ENCODE measurements at regions not wholly inside any gene's neighbourhood (a gene's known extent, or its start where the extent isn't known, plus 50 kb on each side); places are given as distances from the start of the nearest gene placed in this dataset.

DNA sequence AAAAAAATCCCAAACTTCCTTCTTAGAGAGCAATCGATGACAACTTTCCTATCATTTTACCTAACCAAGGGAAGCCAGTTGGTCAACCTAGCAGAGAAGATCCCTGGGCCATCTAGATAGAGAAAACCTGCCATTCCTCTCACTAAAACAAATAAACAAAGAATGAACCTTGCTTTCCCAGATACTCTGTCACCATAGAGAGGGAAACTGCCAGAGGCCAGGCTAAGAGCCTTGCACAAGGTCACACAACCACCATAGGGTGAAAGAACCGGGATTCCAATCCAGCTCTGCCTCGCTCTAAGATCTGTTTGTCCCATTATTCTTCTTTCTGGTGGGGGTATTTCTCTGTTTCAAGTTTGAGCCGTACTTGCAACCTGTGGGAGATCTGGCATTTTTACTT, 154.6 kb downstream of the CYRIA start:
- Mint-ChIP-seq H3K27me3 (ENCODE audit: low read depth) (peaks cover 27% of the 10 kb centered on the region), H3K4me1 (peaks cover 15 to 16% of the 10 kb centered on the region in 2 experiments), H3K36me3 (ENCODE audit: insufficient read depth in 1 of 3, low read depth in 3 of 3) (no peaks in the 10 kb centered on the region), H3K9me3 (no peaks in the 10 kb centered on the region), H3K4me3 (no peak overlapping the region), H3K27ac (no peak overlapping the region)
- H3K23me2 ChIP-seq (ENCODE audit: insufficient read length, low read depth, low read length, poor library complexity, severe bottlenecking): peaks cover 7% of the 10 kb centered on the region
- H3K56ac ChIP-seq (ENCODE audit: insufficient read length, low read depth, low read length): no peak overlapping the region
- TF ChIP-seq, protein P1, sequence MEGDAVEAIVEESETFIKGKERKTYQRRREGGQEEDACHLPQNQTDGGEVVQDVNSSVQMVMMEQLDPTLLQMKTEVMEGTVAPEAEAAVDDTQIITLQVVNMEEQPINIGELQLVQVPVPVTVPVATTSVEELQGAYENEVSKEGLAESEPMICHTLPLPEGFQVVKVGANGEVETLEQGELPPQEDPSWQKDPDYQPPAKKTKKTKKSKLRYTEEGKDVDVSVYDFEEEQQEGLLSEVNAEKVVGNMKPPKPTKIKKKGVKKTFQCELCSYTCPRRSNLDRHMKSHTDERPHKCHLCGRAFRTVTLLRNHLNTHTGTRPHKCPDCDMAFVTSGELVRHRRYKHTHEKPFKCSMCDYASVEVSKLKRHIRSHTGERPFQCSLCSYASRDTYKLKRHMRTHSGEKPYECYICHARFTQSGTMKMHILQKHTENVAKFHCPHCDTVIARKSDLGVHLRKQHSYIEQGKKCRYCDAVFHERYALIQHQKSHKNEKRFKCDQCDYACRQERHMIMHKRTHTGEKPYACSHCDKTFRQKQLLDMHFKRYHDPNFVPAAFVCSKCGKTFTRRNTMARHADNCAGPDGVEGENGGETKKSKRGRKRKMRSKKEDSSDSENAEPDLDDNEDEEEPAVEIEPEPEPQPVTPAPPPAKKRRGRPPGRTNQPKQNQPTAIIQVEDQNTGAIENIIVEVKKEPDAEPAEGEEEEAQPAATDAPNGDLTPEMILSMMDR (conservative IDR thresholded peaks at IDR 0.05): no peak
- no peaks in the 10 kb centered on the region for H3K9me3 ChIP-seq (ENCODE audit: control insufficient read depth, low read depth, low read length)
- H3K79me1 ChIP-seq (ENCODE audit: insufficient read depth, low read depth, low read length, poor library complexity, severe bottlenecking): no peaks in the 10 kb centered on the region
- H4K20me1 ChIP-seq (ENCODE audit: control insufficient read depth, insufficient read depth, insufficient read length): no peaks in the 10 kb centered on the region
- no peak overlapping the region for H2AFZ ChIP-seq (ENCODE audit: low read length)
- H3K9ac ChIP-seq (ENCODE audit: extremely low read depth, insufficient read length, low read length): no peak overlapping the region
- WGBS (ENCODE audit: extremely low coverage, insufficient read length, low lambda C conversion rate): no CpG with 5 or more reads among the region's 4 CpGs
- no peaks in the 10 kb centered on the region for H3K4me1 ChIP-seq (ENCODE audit: insufficient read depth, low read length)
- no peaks in the 10 kb centered on the region; the same call in 1 of the 2 replicates for H3K27me3 ChIP-seq (ENCODE audit: insufficient read depth, low read length)
- H2BK20ac ChIP-seq (ENCODE audit: low read depth, low read length, poor library complexity, severe bottlenecking): no peak overlapping the region
- DNase-seq: no peak
- no peak overlapping the region for H2BK120ac ChIP-seq (ENCODE audit: low read depth, low read length, poor library complexity, severe bottlenecking)
- H3K4me2 ChIP-seq (ENCODE audit: insufficient read depth, insufficient read length, low read length): no peak overlapping the region
- no peak overlapping the region for H4K8ac ChIP-seq (replicated peaks; ENCODE audit: insufficient read length, low read depth, low read length)
- no peak overlapping the region for H2AK5ac ChIP-seq (ENCODE audit: insufficient read length, low read length)
- no peak overlapping the region for H2BK12ac ChIP-seq (ENCODE audit: insufficient read length, low read depth, low read length)
- no peak overlapping the region for H3K18ac ChIP-seq (ENCODE audit: insufficient read length, low read depth, low read length)
- H4K91ac ChIP-seq (ENCODE audit: insufficient read length, low read depth, low read length): no peak overlapping the region
- no peak overlapping the region for H3T11ph ChIP-seq (ENCODE audit: low read length)
- H3K4ac ChIP-seq (ENCODE audit: low read depth, low read length): no peak overlapping the region
- no peaks in the 10 kb centered on the region for H3K79me2 ChIP-seq (ENCODE audit: insufficient read depth, low read length)
- H2BK15ac ChIP-seq (ENCODE audit: low read depth, low read length): no peak overlapping the region
- H3K27ac ChIP-seq (ENCODE audit: insufficient read length, low read depth, low read length): no peak overlapping the region
- no peak overlapping the region for H2BK5ac ChIP-seq (ENCODE audit: insufficient read length, low read length)
- no peak overlapping the region for H3K14ac ChIP-seq (ENCODE audit: insufficient read depth, low read length)
- no peak overlapping the region for H3K23ac ChIP-seq (ENCODE audit: insufficient read length, low read depth, low read length)
- no peak overlapping the region for H4K5ac ChIP-seq (ENCODE audit: insufficient read length, low read depth, low read length)

All from H9 (cell line).